Fibroblast of lung (primary cell): ENCODE measurements at regions not wholly inside any gene's neighbourhood (a gene's known extent, or its start where the extent isn't known, plus 50 kb on each side); places are given as distances from the start of the nearest gene placed in this dataset.

ENCODE experiments used
- DNase-seq, 2 donors: peaks; one replicate each; pipeline versions ENCODE4 v3.0.0 to v3.0.0-alpha.2; 2010; ENCODE audit warnings: low read depth in 2 of 2
- H2AFZ ChIP-seq: 2 replicates; pipeline ENCODE4 v1.5.1; 2012; ENCODE audit warnings: low read length, control low read depth, inconsistent platforms
- H3K27ac ChIP-seq: 2 replicates; pipeline ENCODE4 v1.5.1; 2011; ENCODE audit warnings: low read length, control low read depth; ENCODE audit not compliant: insufficient read depth
- H3K27me3 ChIP-seq: 2 replicates; pipeline ENCODE4 v1.5.1; 2011; ENCODE audit warnings: mild to moderate bottlenecking, low read length; ENCODE audit not compliant: control insufficient read depth, insufficient read depth
- H3K36me3 ChIP-seq: 2 replicates; pipeline ENCODE4 v1.5.1; 2011; ENCODE audit warnings: low read length; ENCODE audit not compliant: control insufficient read depth, insufficient read depth
- H3K4me1 ChIP-seq: 2 replicates; pipeline ENCODE4 v1.5.1; 2011; ENCODE audit warnings: low read length; ENCODE audit not compliant: control insufficient read depth, insufficient read depth; ENCODE audit errors: extremely low read depth
- H3K4me2 ChIP-seq: 2 replicates; pipeline ENCODE4 v1.5.1; 2011; ENCODE audit warnings: low read length, control low read depth; ENCODE audit not compliant: insufficient read depth; ENCODE audit errors: extremely low read depth
- H3K4me3 ChIP-seq, 4 experiments: fragments of 200-600 bp in 1 of 4; sonication (generic) in 1 of 4; replicated peaks in 1 of 4; 2 replicates each; pipeline ENCODE4 v1.5.1; 2011 to 2016; ENCODE audit warnings: low read length in 4 of 4, low read depth in 3 of 4, mild to moderate bottlenecking in 3 of 4, control low read depth in 2 of 4, inconsistent platforms in 1 of 4, mixed read lengths in 1 of 4; ENCODE audit not compliant: insufficient read depth in 1 of 4; ENCODE audit errors: control extremely low read depth in 1 of 4
- H3K79me2 ChIP-seq: 2 replicates; pipeline ENCODE4 v1.5.1; 2012; ENCODE audit warnings: mild to moderate bottlenecking, low read length, inconsistent platforms; ENCODE audit not compliant: control insufficient read depth, insufficient read depth
- H3K9ac ChIP-seq: 2 replicates; pipeline ENCODE4 v1.5.1; 2011; ENCODE audit warnings: mild to moderate bottlenecking, low read length, control low read depth; ENCODE audit not compliant: insufficient read depth
- H3K9me3 ChIP-seq: 2 replicates; pipeline ENCODE4 v1.5.1; 2012; ENCODE audit warnings: low read depth, low read length; ENCODE audit not compliant: control insufficient read depth, insufficient read depth
- H4K20me1 ChIP-seq: 2 replicates; pipeline ENCODE4 v1.5.1; 2011; ENCODE audit warnings: low read length; ENCODE audit not compliant: control insufficient read depth, insufficient read depth; ENCODE audit errors: extremely low read depth
- EZH2 ChIP-seq: IDR thresholded peaks from 2 replicates; pipeline ENCODE4 v1.5.1; 2012; ENCODE audit warnings: low read length, control low read depth, mild to moderate bottlenecking; ENCODE audit errors: missing control alignments
- TF ChIP-seq, protein P1 (sequence below), 2 donors: IDR thresholded peaks in 1 of 2; conservative IDR thresholded peaks in 1 of 2; 1 replicate in 1 of 2; 2 replicates in 1 of 2; pipeline ENCODE4 v1.5.1; 2011 to 2012; ENCODE audit warnings: low read length in 2 of 2, control low read depth in 1 of 2, inconsistent platforms in 1 of 2, low read depth in 1 of 2, mild to moderate bottlenecking in 1 of 2

DNA sequence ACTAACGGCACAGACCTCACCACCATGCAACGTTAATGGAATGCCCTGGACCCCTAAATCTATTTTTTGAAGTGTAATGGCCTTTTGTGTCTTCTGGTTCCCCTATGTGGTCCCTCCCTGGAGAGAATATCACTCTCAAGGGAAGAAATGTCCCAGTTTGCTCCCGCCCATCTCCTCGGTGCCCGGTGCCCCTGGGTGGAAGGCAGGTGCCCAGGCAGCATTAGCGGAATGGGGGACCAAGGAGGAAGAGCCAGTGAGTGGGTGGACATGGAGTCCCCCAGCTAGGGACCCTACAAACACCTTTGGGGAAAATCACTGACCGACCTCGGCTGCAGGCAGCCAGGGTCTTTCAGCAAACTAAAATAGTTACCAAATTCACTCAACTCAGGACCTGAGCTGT is 212.1 kb upstream of the RTL1 start:
- Histone ChIP-seq H3K27me3 (no peaks in the 10 kb centered on the region), H3K9me3 (no peaks in the 10 kb centered on the region), H2AFZ (no peak overlapping the region), H3K79me2 (no peaks in the 10 kb centered on the region), H3K27ac (no peak overlapping the region), H3K9ac (no peak overlapping the region), H3K36me3 (no peaks in the 10 kb centered on the region), H3K4me3 (no peak overlapping the region), H3K4me2 (no peak overlapping the region), H3K4me1 (no peaks in the 10 kb centered on the region), H4K20me1 (no peaks in the 10 kb centered on the region)
- DNase-seq = no peak
- TF ChIP-seq, protein P1, sequence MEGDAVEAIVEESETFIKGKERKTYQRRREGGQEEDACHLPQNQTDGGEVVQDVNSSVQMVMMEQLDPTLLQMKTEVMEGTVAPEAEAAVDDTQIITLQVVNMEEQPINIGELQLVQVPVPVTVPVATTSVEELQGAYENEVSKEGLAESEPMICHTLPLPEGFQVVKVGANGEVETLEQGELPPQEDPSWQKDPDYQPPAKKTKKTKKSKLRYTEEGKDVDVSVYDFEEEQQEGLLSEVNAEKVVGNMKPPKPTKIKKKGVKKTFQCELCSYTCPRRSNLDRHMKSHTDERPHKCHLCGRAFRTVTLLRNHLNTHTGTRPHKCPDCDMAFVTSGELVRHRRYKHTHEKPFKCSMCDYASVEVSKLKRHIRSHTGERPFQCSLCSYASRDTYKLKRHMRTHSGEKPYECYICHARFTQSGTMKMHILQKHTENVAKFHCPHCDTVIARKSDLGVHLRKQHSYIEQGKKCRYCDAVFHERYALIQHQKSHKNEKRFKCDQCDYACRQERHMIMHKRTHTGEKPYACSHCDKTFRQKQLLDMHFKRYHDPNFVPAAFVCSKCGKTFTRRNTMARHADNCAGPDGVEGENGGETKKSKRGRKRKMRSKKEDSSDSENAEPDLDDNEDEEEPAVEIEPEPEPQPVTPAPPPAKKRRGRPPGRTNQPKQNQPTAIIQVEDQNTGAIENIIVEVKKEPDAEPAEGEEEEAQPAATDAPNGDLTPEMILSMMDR (conservative IDR thresholded peaks at IDR 0.05 in 1 of 2, IDR thresholded peaks at IDR 0.05 in 1 of 2; ENCODE audit: low read depth in 1 of 2, low read length in 2 of 2) = no peak
- TF ChIP-seq EZH2 = no peak

DNA sequence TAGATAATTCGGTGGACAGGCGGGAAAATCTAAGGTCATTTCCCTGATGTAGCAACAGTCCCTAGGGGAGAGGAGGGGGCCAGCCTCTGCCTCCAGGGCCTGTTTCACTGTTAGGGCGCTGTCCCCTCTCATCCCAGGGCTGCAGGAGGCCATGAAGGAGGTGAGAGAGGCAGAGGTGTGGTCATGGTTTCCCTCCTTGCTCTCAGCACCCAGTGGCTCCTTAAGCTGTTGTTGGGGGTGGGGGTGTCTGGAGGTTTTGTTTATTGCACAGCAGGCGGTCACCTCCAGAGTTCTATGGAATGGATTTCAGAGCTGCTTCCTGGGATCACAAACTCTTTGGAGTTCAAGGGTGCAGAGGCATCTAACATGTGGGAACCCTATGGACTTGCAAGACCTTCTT is 212.5 kb upstream of the RTL1 start:
- Histone ChIP-seq H2AFZ (no peak overlapping the region), H3K4me2 (no peak overlapping the region), H3K4me3 (no peak overlapping the region), H3K79me2 (no peaks in the 10 kb centered on the region), H3K27ac (no peak overlapping the region), H3K9ac (no peak overlapping the region), H3K36me3 (no peaks in the 10 kb centered on the region), H3K27me3 (no peaks in the 10 kb centered on the region), H3K4me1 (no peaks in the 10 kb centered on the region), H3K9me3 (no peaks in the 10 kb centered on the region), H4K20me1 (no peaks in the 10 kb centered on the region)
- no peak for TF ChIP-seq EZH2
- TF ChIP-seq, protein P1 (conservative IDR thresholded peaks at IDR 0.05 in 1 of 2, IDR thresholded peaks at IDR 0.05 in 1 of 2; ENCODE audit: low read depth in 1 of 2, low read length in 2 of 2) = no peak
- no peak for DNase-seq

DNA sequence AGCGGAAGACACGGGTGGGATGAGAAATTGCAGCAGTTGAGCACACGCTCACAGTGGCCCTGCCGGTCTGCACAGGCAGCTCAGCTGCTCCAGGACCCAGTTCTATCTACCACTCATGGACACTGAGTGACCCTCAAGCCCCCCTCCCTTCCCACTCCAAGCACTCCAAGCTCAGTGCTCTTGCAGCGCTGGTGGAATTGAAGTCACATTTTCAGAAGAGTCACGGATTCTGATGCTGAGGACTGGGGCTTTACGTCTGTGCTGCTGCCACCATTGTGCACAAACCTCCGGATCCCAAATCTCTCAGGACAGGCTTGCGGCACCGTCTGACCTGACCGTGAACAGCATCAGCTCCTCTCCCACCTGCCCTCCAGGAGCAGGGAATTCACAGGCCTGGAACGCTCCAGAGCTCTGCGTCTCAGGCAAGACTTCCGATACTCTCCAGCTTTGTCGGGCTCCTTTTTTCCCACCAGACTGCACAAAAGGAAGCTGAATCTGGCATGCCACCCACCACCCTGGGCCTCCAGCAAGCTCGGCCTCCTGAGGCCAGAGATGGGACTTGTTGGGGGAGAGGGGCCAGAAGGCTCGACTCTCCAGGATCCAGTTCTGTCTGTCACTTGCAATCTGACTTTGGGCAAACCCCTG is 213.1 kb upstream of the RTL1 start:
- no peak for TF ChIP-seq EZH2
- TF ChIP-seq, protein P1 (conservative IDR thresholded peaks at IDR 0.05 in 1 of 2, IDR thresholded peaks at IDR 0.05 in 1 of 2; ENCODE audit: low read depth in 1 of 2, low read length in 2 of 2) = no peak
- no peaks in the 10 kb centered on the region for H3K27me3 ChIP-seq
- no peak for DNase-seq
- H3K79me2 ChIP-seq = no peaks in the 10 kb centered on the region
- no peak overlapping the region for H2AFZ ChIP-seq
- no peaks in the 10 kb centered on the region for H4K20me1 ChIP-seq
- H3K4me1 ChIP-seq = no peaks in the 10 kb centered on the region
- H3K9me3 ChIP-seq = no peaks in the 10 kb centered on the region
- no peak overlapping the region for H3K27ac ChIP-seq
- no peak overlapping the region for H3K4me3 ChIP-seq
- H3K4me2 ChIP-seq = no peak overlapping the region
- no peak overlapping the region for H3K9ac ChIP-seq
- no peaks in the 10 kb centered on the region for H3K36me3 ChIP-seq
